ENCODE measurements at regions not wholly inside any gene's neighbourhood (a gene's known extent, or its start where the extent isn't known, plus 50 kb on each side); places are given as distances from the start of the nearest gene placed in this dataset.

- 64 to 70% methylated on average over 2 to 4 of the region's 4 CpGs for WGBS, 2 donors (ENCODE audit: low coverage in 1 of 2)
- no peak for TF ChIP-seq POLR2A (IDR thresholded peaks at IDR 0.05)
These were observed 114.4 kb upstream of the STOX2 start for GRCh38 chr4:183790661-183791060.

GRCh38 chr4:183797011-183797444 lies 108.1 kb upstream of the STOX2 start:
- H3K9me3 ChIP-seq, result peaks cover 0 to 34% (median 0%) of the 10 kb centered on the region in 3 donors
- peaks cover 74% of the 10 kb centered on the region for H3K27me3 ChIP-seq
- ATAC-seq, result peak; percentile 23
- peak overlapping the region; percentile 13 to 63 for H3K4me3 ChIP-seq
- TF ChIP-seq POLR2AphosphoS5 (IDR thresholded peaks at IDR 0.05), result no peak
- TF ChIP-seq POLR2A (IDR thresholded peaks at IDR 0.05), result no peak
- no peak for TF ChIP-seq CTCF (IDR thresholded peaks at IDR 0.05)
- no peak for TF ChIP-seq EP300 (IDR thresholded peaks at IDR 0.05)
- peak overlapping the region in 3 of 4 donors; percentile 60 to 80 (median 76) for H3K27ac ChIP-seq
- no peaks in the 10 kb centered on the region for H3K36me3 ChIP-seq
- WGBS, 2 donors (ENCODE audit: low coverage in 1 of 2), result 5 to 6% methylated on average over 8 to 11 of the region's 39 CpGs
- peaks cover 0 to 26% (median 0%) of the 10 kb centered on the region in 3 donors for H3K4me1 ChIP-seq

More at GRCh38 chr4:183790661-183791060, 114.4 kb upstream of the STOX2 start:
- H3K4me1 ChIP-seq, result no peaks in the 10 kb centered on the region
- H3K27me3 ChIP-seq, result peaks cover 27% of the 10 kb centered on the region
- ATAC-seq, result no peak
- no peak overlapping the region for H3K27ac ChIP-seq
- H3K9me3 ChIP-seq, result peaks cover 0 to 36% (median 0%) of the 10 kb centered on the region in 3 donors
- no peaks in the 10 kb centered on the region for H3K36me3 ChIP-seq
- H3K4me3 ChIP-seq, result no peak overlapping the region

GRCh38 chr4:183797445-183798300 lies 107.4 kb upstream of the STOX2 start:
- peak; percentile 52 for ATAC-seq
- H3K9me3 ChIP-seq, result peaks cover 0 to 31% (median 0%) of the 10 kb centered on the region in 3 donors
- peaks cover 73% of the 10 kb centered on the region for H3K27me3 ChIP-seq
- WGBS, 2 donors (ENCODE audit: low coverage in 1 of 2), result no CpG with 5 or more reads among the region's 105 CpGs
- H3K4me1 ChIP-seq, result peaks cover 0 to 26% (median 0%) of the 10 kb centered on the region in 3 donors
- peak overlapping the region in 3 of 4 donors; percentile 60 to 80 (median 76) for H3K27ac ChIP-seq
- no peak for TF ChIP-seq CTCF (IDR thresholded peaks at IDR 0.05)
- no peak for TF ChIP-seq POLR2AphosphoS5 (IDR thresholded peaks at IDR 0.05)
- TF ChIP-seq EP300 (IDR thresholded peaks at IDR 0.05), result no peak
- TF ChIP-seq POLR2A (IDR thresholded peaks at IDR 0.05), result peak in 1 of 2 donors; percentile 9
- peak overlapping the region; percentile 13 to 63 for H3K4me3 ChIP-seq
- H3K36me3 ChIP-seq, result no peaks in the 10 kb centered on the region

GRCh38 chr4:183798301-183799253 lies 106.5 kb upstream of the STOX2 start:
- no peak for ATAC-seq
- Histone ChIP-seq H3K27me3 (peaks cover 65% of the 10 kb centered on the region), H3K36me3 (no peaks in the 10 kb centered on the region), H3K27ac (peak overlapping the region in 3 of 4 donors; percentile 60 to 80 (median 76)), H3K9me3 (peaks cover 0 to 22% (median 0%) of the 10 kb centered on the region in 3 donors), H3K4me1 (peaks cover 0 to 26% (median 0%) of the 10 kb centered on the region in 3 donors), H3K4me3 (peak overlapping the region; percentile 13 to 63)
- 24 to 25% methylated on average over 15 to 21 of the region's 65 CpGs for WGBS, 2 donors (ENCODE audit: low coverage in 1 of 2)
- TF ChIP-seq EP300 (IDR thresholded peaks at IDR 0.05), result no peak
- TF ChIP-seq CTCF (IDR thresholded peaks at IDR 0.05), result no peak
- no peak for TF ChIP-seq POLR2AphosphoS5 (IDR thresholded peaks at IDR 0.05)
- peak in 1 of 2 donors; percentile 1 for TF ChIP-seq POLR2A (IDR thresholded peaks at IDR 0.05)

Data from gastroesophageal sphincter (tissue), 4 donors.